Upper lobe of left lung (tissue), 4 donors: ENCODE measurements at regions not wholly inside any gene's neighbourhood (a gene's known extent, or its start where the extent isn't known, plus 50 kb on each side); places are given as distances from the start of the nearest gene placed in this dataset.

Experiments used
- EP300 ChIP-seq, 4 donors: sonication (generic); formaldehyde crosslinking; IDR thresholded peaks; one replicate each; pipeline ENCODE4 v1.5.1; 2017; ENCODE audit warnings: antibody characterized with exemption in 4 of 4, control low read depth in 2 of 4
- POLR2A ChIP-seq, 4 donors: fragments of 450-650 bp; IDR thresholded peaks; one replicate each; pipeline ENCODE4 v1.5.1; 2016 to 2017; ENCODE audit warnings: antibody characterized with exemption in 4 of 4, mild to moderate bottlenecking in 2 of 4
- TF ChIP-seq, protein P1 (sequence below), 6 experiments: fragments of 450-650 bp in 4 of 6; fragments of 200-600 bp in 2 of 6; sonication (generic) in 2 of 6; IDR thresholded peaks; one replicate each; pipeline ENCODE4 v1.5.1; 2016 to 2019; ENCODE audit warnings: antibody characterized with exemption in 6 of 6

GRCh38 chr14:87264272-87264785, 728.7 kb downstream of the GALC start:
- TF ChIP-seq, protein P1, sequence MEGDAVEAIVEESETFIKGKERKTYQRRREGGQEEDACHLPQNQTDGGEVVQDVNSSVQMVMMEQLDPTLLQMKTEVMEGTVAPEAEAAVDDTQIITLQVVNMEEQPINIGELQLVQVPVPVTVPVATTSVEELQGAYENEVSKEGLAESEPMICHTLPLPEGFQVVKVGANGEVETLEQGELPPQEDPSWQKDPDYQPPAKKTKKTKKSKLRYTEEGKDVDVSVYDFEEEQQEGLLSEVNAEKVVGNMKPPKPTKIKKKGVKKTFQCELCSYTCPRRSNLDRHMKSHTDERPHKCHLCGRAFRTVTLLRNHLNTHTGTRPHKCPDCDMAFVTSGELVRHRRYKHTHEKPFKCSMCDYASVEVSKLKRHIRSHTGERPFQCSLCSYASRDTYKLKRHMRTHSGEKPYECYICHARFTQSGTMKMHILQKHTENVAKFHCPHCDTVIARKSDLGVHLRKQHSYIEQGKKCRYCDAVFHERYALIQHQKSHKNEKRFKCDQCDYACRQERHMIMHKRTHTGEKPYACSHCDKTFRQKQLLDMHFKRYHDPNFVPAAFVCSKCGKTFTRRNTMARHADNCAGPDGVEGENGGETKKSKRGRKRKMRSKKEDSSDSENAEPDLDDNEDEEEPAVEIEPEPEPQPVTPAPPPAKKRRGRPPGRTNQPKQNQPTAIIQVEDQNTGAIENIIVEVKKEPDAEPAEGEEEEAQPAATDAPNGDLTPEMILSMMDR (IDR thresholded peaks at IDR 0.05): no peak
- TF ChIP-seq EP300 (IDR thresholded peaks at IDR 0.05) (no peak), POLR2A (IDR thresholded peaks at IDR 0.05) (no peak)
